ENCODE measurements at regions not wholly inside any gene's neighbourhood (a gene's known extent, or its start where the extent isn't known, plus 50 kb on each side); places are given as distances from the start of the nearest gene placed in this dataset.

DNA sequence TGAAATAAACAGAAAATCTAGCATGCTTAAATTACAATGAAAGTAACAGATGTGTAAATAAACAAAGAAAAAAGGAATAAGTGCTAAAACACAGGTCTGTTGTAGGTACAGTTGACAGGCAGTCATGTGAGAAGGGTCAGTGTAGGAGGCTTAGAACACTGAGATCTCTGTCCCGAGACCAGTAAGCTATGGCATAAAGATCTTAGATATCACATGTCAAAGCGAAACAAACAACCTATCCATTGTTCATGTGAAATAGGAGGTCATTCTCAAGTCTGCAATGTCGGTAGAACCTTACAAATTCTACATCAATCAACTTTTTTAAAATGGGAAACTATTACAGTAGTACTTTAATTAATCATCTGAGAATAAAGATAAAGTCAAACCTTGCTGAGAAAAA lies 428.9 kb upstream of the ADGRL2 start:
- no peak for TF ChIP-seq JUND (IDR thresholded peaks at IDR 0.05; ENCODE audit: low read length)
- TF ChIP-seq, protein P1, sequence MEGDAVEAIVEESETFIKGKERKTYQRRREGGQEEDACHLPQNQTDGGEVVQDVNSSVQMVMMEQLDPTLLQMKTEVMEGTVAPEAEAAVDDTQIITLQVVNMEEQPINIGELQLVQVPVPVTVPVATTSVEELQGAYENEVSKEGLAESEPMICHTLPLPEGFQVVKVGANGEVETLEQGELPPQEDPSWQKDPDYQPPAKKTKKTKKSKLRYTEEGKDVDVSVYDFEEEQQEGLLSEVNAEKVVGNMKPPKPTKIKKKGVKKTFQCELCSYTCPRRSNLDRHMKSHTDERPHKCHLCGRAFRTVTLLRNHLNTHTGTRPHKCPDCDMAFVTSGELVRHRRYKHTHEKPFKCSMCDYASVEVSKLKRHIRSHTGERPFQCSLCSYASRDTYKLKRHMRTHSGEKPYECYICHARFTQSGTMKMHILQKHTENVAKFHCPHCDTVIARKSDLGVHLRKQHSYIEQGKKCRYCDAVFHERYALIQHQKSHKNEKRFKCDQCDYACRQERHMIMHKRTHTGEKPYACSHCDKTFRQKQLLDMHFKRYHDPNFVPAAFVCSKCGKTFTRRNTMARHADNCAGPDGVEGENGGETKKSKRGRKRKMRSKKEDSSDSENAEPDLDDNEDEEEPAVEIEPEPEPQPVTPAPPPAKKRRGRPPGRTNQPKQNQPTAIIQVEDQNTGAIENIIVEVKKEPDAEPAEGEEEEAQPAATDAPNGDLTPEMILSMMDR (IDR thresholded peaks at IDR 0.05; ENCODE audit: control extremely low read depth in 1 of 3, insufficient read depth in 1 of 3, low read depth in 1 of 3, low read length in 3 of 3) = no peak
- no peak for TF ChIP-seq POLR2AphosphoS5 (IDR thresholded peaks at IDR 0.05; ENCODE audit: low read depth, low read length)
- TF ChIP-seq POLR2A (IDR thresholded peaks at IDR 0.05; ENCODE audit: control extremely low read depth in 1 of 2, low read depth in 2 of 2, low read length in 2 of 2) = no peak
- TF ChIP-seq EZH2 (IDR thresholded peaks at IDR 0.05; ENCODE audit: low read depth, low read length, severe bottlenecking) = no peak
- TF ChIP-seq TCF12 (IDR thresholded peaks at IDR 0.05; ENCODE audit: low read depth, low read length) = no peak
- no peak for TF ChIP-seq CEBPB (IDR thresholded peaks at IDR 0.05; ENCODE audit: low read depth, low read length)
- no peak for TF ChIP-seq FOSL1 (IDR thresholded peaks at IDR 0.05; ENCODE audit: insufficient read depth, low read depth, low read length)
- no peak for TF ChIP-seq KDM1A (IDR thresholded peaks at IDR 0.05; ENCODE audit: borderline replicate concordance, low read length)
- TF ChIP-seq GTF2F1 (IDR thresholded peaks at IDR 0.05; ENCODE audit: borderline replicate concordance, low read depth, low read length) = no peak

All from H1 (cell line).